Heart left ventricle (tissue), 13 donors: ENCODE measurements at regions not wholly inside any gene's neighbourhood (a gene's known extent, or its start where the extent isn't known, plus 50 kb on each side); places are given as distances from the start of the nearest gene placed in this dataset.

Experiments used
- CTCF ChIP-seq, 12 donors: fragments of 200-600 bp; sonication (generic) in 4 of 12; IDR thresholded peaks; one replicate each; pipeline versions ENCODE4 v1.5.0 to v1.8.0; 2018 to 2022; ENCODE audit warnings: antibody characterized with exemption in 12 of 12, mild to moderate bottlenecking in 5 of 12
- POLR2A ChIP-seq, 2 donors: fragments of 450-650 bp; IDR thresholded peaks; one replicate each; pipeline ENCODE4 v1.6.1; 2017; ENCODE audit warnings: antibody characterized with exemption in 2 of 2, mild to moderate bottlenecking in 2 of 2, moderate library complexity in 2 of 2
- donor health status: ischemic (EF 13 %, LVEDD 7.1; RV severe dilation, severe dysfunction).
- donor health status: DM: no; HTN: yes; CAD: no.
- donor health status: DM: no; HTN: no; CAD: no.
- donor health status: ischemic (EF 25% LVEDD 6.9; RV normal size, moderate dysfunction).
- donor health status: ischemic (EF 25% LVEDD 5.7; RV mildly dilated, moderate dysfunction).
- donor health status: ischemic (EF 35%, LVEDD 5.7; RV mildly dilated, moderate dysfunction).
- donor health status: nonischemic (EF 11% LVEDD 7.7; RV severe dilation, severe dysfunction).
- donor health status: DM: yes; HTN: yes; CAD: no.
- donor health status: PGD.
- donor health status: ischemic (EF 29% LVEDD 5.4; RV normal size, mild dysfunction).
- donor health status: nonischemic (EF 23%, LVEDD 6.1; RV moderate dilation, normal function).

GRCh38 chr5:67971971-67972821, 243.4 kb upstream of the PIK3R1 start:
- TF ChIP-seq CTCF (IDR thresholded peaks at IDR 0.05) (no peak), POLR2A (IDR thresholded peaks at IDR 0.05) (no peak)
